ENCODE measurements at regions not wholly inside any gene's neighbourhood (a gene's known extent, or its start where the extent isn't known, plus 50 kb on each side); places are given as distances from the start of the nearest gene placed in this dataset.

GRCh38 chr21:35509001-35509704 is 460.1 kb upstream of the RUNX1 start:
- no peak for TF ChIP-seq GATA2 (IDR thresholded peaks at IDR 0.05; ENCODE audit: low read depth, low read length)
- no peak for TF ChIP-seq GATA3 (IDR thresholded peaks at IDR 0.05; ENCODE audit: low read depth, low read length)

Data from SH-SY5Y (cell line).